ENCODE measurements at regions not wholly inside any gene's neighbourhood (a gene's known extent, or its start where the extent isn't known, plus 50 kb on each side); places are given as distances from the start of the nearest gene placed in this dataset.

GRCh38 chr10:36425131-36425797 is 700.1 kb upstream of the ANKRD30A start:
- no peak for TF ChIP-seq EZH2phosphoT487 (IDR thresholded peaks at IDR 0.05; ENCODE audit: low read depth)
- no peak for TF ChIP-seq CTCF (IDR thresholded peaks at IDR 0.05; ENCODE audit: low read depth, low read length)
- no peaks in the 10 kb centered on the region for H4K20me1 ChIP-seq (ENCODE audit: insufficient read depth, low read length)
- no peaks in the 10 kb centered on the region for H3K36me3 ChIP-seq (replicated peaks; ENCODE audit: low read depth, low read length)
- H3K4me1 ChIP-seq (ENCODE audit: low read length) = no peaks in the 10 kb centered on the region
- no peaks in the 10 kb centered on the region for H3K79me2 ChIP-seq (ENCODE audit: low read length)
- H3K9ac ChIP-seq (ENCODE audit: low read length) = no peak overlapping the region
- no peak overlapping the region for H3K4me2 ChIP-seq (ENCODE audit: low read length)
- H2AFZ ChIP-seq (ENCODE audit: low read depth, low read length) = no peak overlapping the region
- no peak overlapping the region for H3K27ac ChIP-seq (ENCODE audit: low read length)
- no peaks in the 10 kb centered on the region for H3K9me3 ChIP-seq (ENCODE audit: insufficient read depth, low read length)
- no peaks in the 10 kb centered on the region for H3K27me3 ChIP-seq (ENCODE audit: low read depth, low read length)
- H3K4me3 ChIP-seq (ENCODE audit: low read length) = no peak overlapping the region

GRCh38 chr10:36424502-36424901 is 700.9 kb upstream of the ANKRD30A start:
- Histone ChIP-seq H3K4me3 (ENCODE audit: low read length) (no peak overlapping the region), H3K4me1 (ENCODE audit: low read length) (no peaks in the 10 kb centered on the region), H3K4me2 (ENCODE audit: low read length) (no peak overlapping the region), H2AFZ (ENCODE audit: low read depth, low read length) (no peak overlapping the region), H4K20me1 (ENCODE audit: insufficient read depth, low read length) (no peaks in the 10 kb centered on the region), H3K27ac (ENCODE audit: low read length) (no peak overlapping the region), H3K79me2 (ENCODE audit: low read length) (no peaks in the 10 kb centered on the region), H3K9ac (ENCODE audit: low read length) (no peak overlapping the region), H3K27me3 (ENCODE audit: low read depth, low read length) (no peaks in the 10 kb centered on the region), H3K9me3 (ENCODE audit: insufficient read depth, low read length) (no peaks in the 10 kb centered on the region), H3K36me3 (replicated peaks; ENCODE audit: low read depth, low read length) (no peaks in the 10 kb centered on the region)
- TF ChIP-seq EZH2phosphoT487 (IDR thresholded peaks at IDR 0.05; ENCODE audit: low read depth) (no peak), CTCF (IDR thresholded peaks at IDR 0.05; ENCODE audit: low read depth, low read length) (no peak)

GRCh38 chr10:36423821-36424248 is 701.6 kb upstream of the ANKRD30A start:
- H3K9me3 ChIP-seq (ENCODE audit: insufficient read depth, low read length) = no peaks in the 10 kb centered on the region
- no peaks in the 10 kb centered on the region for H3K4me1 ChIP-seq (ENCODE audit: low read length)
- H2AFZ ChIP-seq (ENCODE audit: low read depth, low read length) = no peak overlapping the region
- TF ChIP-seq EZH2phosphoT487 (IDR thresholded peaks at IDR 0.05; ENCODE audit: low read depth) = no peak
- TF ChIP-seq CTCF (IDR thresholded peaks at IDR 0.05; ENCODE audit: low read depth, low read length) = no peak
- no peaks in the 10 kb centered on the region for H3K79me2 ChIP-seq (ENCODE audit: low read length)
- H3K4me2 ChIP-seq (ENCODE audit: low read length) = no peak overlapping the region
- H3K27ac ChIP-seq (ENCODE audit: low read length) = no peak overlapping the region
- no peaks in the 10 kb centered on the region for H4K20me1 ChIP-seq (ENCODE audit: insufficient read depth, low read length)
- no peaks in the 10 kb centered on the region for H3K27me3 ChIP-seq (ENCODE audit: low read depth, low read length)
- H3K9ac ChIP-seq (ENCODE audit: low read length) = no peak overlapping the region
- H3K36me3 ChIP-seq (replicated peaks; ENCODE audit: low read depth, low read length) = no peaks in the 10 kb centered on the region
- no peak overlapping the region for H3K4me3 ChIP-seq (ENCODE audit: low read length)

GRCh38 chr10:36421992-36422391 is 703.4 kb upstream of the ANKRD30A start:
- no peak overlapping the region for H2AFZ ChIP-seq (ENCODE audit: low read depth, low read length)
- TF ChIP-seq EZH2phosphoT487 (IDR thresholded peaks at IDR 0.05; ENCODE audit: low read depth) = no peak
- TF ChIP-seq CTCF (IDR thresholded peaks at IDR 0.05; ENCODE audit: low read depth, low read length) = no peak
- H3K27me3 ChIP-seq (ENCODE audit: low read depth, low read length) = no peaks in the 10 kb centered on the region
- no peak overlapping the region for H3K4me2 ChIP-seq (ENCODE audit: low read length)
- no peak overlapping the region for H3K4me3 ChIP-seq (ENCODE audit: low read length)
- no peaks in the 10 kb centered on the region for H4K20me1 ChIP-seq (ENCODE audit: insufficient read depth, low read length)
- H3K9ac ChIP-seq (ENCODE audit: low read length) = no peak overlapping the region
- no peaks in the 10 kb centered on the region for H3K36me3 ChIP-seq (replicated peaks; ENCODE audit: low read depth, low read length)
- H3K79me2 ChIP-seq (ENCODE audit: low read length) = no peaks in the 10 kb centered on the region
- H3K4me1 ChIP-seq (ENCODE audit: low read length) = no peaks in the 10 kb centered on the region
- H3K9me3 ChIP-seq (ENCODE audit: insufficient read depth, low read length) = no peaks in the 10 kb centered on the region
- H3K27ac ChIP-seq (ENCODE audit: low read length) = no peak overlapping the region

Data from OCI-LY3 (cell line).